ENCODE measurements at regions not wholly inside any gene's neighbourhood (a gene's known extent, or its start where the extent isn't known, plus 50 kb on each side); places are given as distances from the start of the nearest gene placed in this dataset. TPM values are rescaled to one million over a fixed set of nuclear protein-coding genes. Genes with fewer than 3 reads are reported as not detected.

GRCh38 chr14:106883218-106883692 is 1356.9 kb downstream of the TMEM121 start:
- no peak overlapping the region for H2AFZ ChIP-seq (ENCODE audit: low read depth, low read length)
- H3K9me3 ChIP-seq (ENCODE audit: insufficient read depth, low read depth, low read length): no peaks in the 10 kb centered on the region
- H3K27ac ChIP-seq (ENCODE audit: low read depth, low read length): no peak overlapping the region
- Mint-ChIP-seq H3K36me3 (ENCODE audit: low read depth, unreplicated experiment) (no peaks in the 10 kb centered on the region), H3K27ac (ENCODE audit: unreplicated experiment) (no peak overlapping the region), H3K9me3 (ENCODE audit: unreplicated experiment) (peaks cover 7% of the 10 kb centered on the region), H3K27me3 (ENCODE audit: low read depth, unreplicated experiment) (no peaks in the 10 kb centered on the region), H3K4me3 (ENCODE audit: unreplicated experiment) (no peak overlapping the region), H3K4me1 (ENCODE audit: low read depth, unreplicated experiment) (no peaks in the 10 kb centered on the region)
- H3K27me3 ChIP-seq (ENCODE audit: insufficient read depth, low read length): no peaks in the 10 kb centered on the region
- H3K4me3 ChIP-seq (ENCODE audit: insufficient read depth, low read depth, low read length): no peak overlapping the region
- FAIRE-seq (no peak), DNase-seq (ENCODE audit: low read depth) (no peak)
- TF ChIP-seq CTCF (IDR thresholded peaks at IDR 0.05; ENCODE audit: insufficient read depth, low read depth, low read length): no peak
- no peak for TF ChIP-seq EZH2 (IDR thresholded peaks at IDR 0.05; ENCODE audit: insufficient read depth, low read length)
- H3K36me3 ChIP-seq (ENCODE audit: insufficient read depth, low read length): no peaks in the 10 kb centered on the region
- no peaks in the 10 kb centered on the region for H3K4me1 ChIP-seq (ENCODE audit: insufficient read depth, low read length)
- H3K79me2 ChIP-seq (ENCODE audit: insufficient read depth, low read length): no peaks in the 10 kb centered on the region
- H3K4me2 ChIP-seq (ENCODE audit: low read length): no peak overlapping the region
- no peak overlapping the region for H3K9ac ChIP-seq (ENCODE audit: low read length)
- no peaks in the 10 kb centered on the region for H4K20me1 ChIP-seq (ENCODE audit: insufficient read depth, low read length)

Small RNAs in the stretch of these regions (microRNA-seq; reads per million reads assigned to microRNA genes)
- gene MIR4507: not detected
- gene MIR4537: not detected
- not detected for gene MIR4538
- gene MIR4539: not detected
- gene MIR5195: not detected
- gene MIR8071-1: not detected
- gene MIR8071-2: not detected
